K562 (cell line): ENCODE measurements at regions not wholly inside any gene's neighbourhood (a gene's known extent, or its start where the extent isn't known, plus 50 kb on each side); places are given as distances from the start of the nearest gene placed in this dataset.

Experiments
- CTCF ChIP-seq, 3 experiments: IDR thresholded peaks in 2 of 3; conservative IDR thresholded peaks in 1 of 3; 2 replicates each; pipeline ENCODE4 v1.5.1; 2011 to 2012; ENCODE audit warnings: low read length in 3 of 3, mild to moderate bottlenecking in 3 of 3, control low read depth in 2 of 3, improper control_type of control experiment in 1 of 3, inconsistent platforms in 1 of 3, low read depth in 1 of 3, mixed read lengths in 1 of 3, moderate library complexity in 1 of 3; ENCODE audit not compliant: insufficient read depth in 2 of 3
- EZH2 ChIP-seq: IDR thresholded peaks from 2 replicates; pipeline ENCODE4 v1.6.1; 2012; ENCODE audit warnings: low read depth, mild to moderate bottlenecking, inconsistent platforms, low read length, borderline replicate concordance
- FOXO4 ChIP-seq: fragments of 450-650 bp; formaldehyde crosslinking; IDR thresholded peaks from 2 replicates; pipeline ENCODE4 v1.4.0; 2020; ENCODE audit warnings: mild to moderate bottlenecking, moderate library complexity
- HNRNPLL ChIP-seq: fragments of 200-400 bp; formaldehyde crosslinking; IDR thresholded peaks from 2 replicates; pipeline ENCODE4 v1.6.1; 2017; ENCODE audit warnings: low read length, low read depth, mild to moderate bottlenecking; ENCODE audit not compliant: poor library complexity, severe bottlenecking
- MXI1 ChIP-seq: IDR thresholded peaks from 2 replicates; pipeline ENCODE4 v1.6.1; 2011; ENCODE audit warnings: low read depth, mild to moderate bottlenecking, improper control_type of control experiment, low read length
- POLR2AphosphoS5 ChIP-seq: IDR thresholded peaks from 2 replicates; pipeline ENCODE4 v1.6.1; 2011; ENCODE audit warnings: mild to moderate bottlenecking, low read depth, low read length, moderate library complexity; ENCODE audit not compliant: control insufficient read depth, insufficient read depth
- SMAD3 ChIP-seq: fragments of 450-650 bp; formaldehyde crosslinking; conservative IDR thresholded peaks from 2 replicates; pipeline ENCODE4 v1.4.0; 2020; ENCODE audit warnings: mild to moderate bottlenecking
- ZFP1 ChIP-seq: fragments of 450-650 bp; formaldehyde crosslinking; IDR thresholded peaks from 2 replicates; pipeline ENCODE4 v1.4.0; 2020; ENCODE audit warnings: mild to moderate bottlenecking, mixed read lengths
- ZKSCAN1 ChIP-seq: fragments of 150-350 bp; IDR thresholded peaks from 2 replicates; pipeline ENCODE4 v1.6.1; 2016; ENCODE audit warnings: low read depth, low read length
- TF ChIP-seq, protein P1 (sequence below): sonication (generic); IDR thresholded peaks from 2 replicates; pipeline ENCODE4 v1.6.1; 2016
- TF ChIP-seq, protein P2 (sequence below): sonication (generic); formaldehyde crosslinking; IDR thresholded peaks from 2 replicates; pipeline ENCODE4 v1.8.0; 2022; ENCODE audit warnings: mild to moderate bottlenecking, low read depth, missing genetic modification reagents

DNA sequence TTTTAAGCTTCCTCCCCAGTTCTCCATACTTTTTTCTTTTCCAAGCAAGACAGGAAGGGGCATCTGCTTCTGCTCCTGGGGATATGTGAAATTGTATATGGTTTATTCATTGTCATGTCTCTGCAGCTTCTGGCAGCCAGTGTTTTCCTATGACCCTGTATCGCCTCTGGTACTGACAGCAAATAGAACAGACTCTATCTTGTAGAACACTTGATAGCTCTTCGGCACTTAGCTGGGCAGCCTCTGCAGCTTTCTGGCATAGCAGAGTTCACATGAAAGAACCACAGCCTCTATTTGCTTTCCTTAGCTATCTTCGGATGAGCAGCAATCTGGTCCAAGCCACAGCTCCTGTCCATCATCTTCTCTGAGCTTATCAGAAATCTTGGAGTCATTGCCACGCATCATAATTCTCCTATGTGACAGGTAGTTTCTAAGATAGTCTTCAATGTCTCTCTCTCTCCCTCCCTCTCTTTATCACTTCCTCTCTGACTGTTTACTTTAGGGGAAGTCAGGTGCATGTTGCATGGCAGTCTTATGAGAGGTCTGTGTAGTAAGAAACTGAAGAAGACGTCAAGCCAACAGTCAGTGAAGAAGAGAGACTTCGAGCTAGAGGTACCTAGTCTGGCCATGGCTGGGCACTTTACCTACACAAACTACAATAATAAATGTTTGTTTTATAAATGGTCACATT, 627.7 kb upstream of the CDH2 start:
- TF ChIP-seq, protein P1, sequence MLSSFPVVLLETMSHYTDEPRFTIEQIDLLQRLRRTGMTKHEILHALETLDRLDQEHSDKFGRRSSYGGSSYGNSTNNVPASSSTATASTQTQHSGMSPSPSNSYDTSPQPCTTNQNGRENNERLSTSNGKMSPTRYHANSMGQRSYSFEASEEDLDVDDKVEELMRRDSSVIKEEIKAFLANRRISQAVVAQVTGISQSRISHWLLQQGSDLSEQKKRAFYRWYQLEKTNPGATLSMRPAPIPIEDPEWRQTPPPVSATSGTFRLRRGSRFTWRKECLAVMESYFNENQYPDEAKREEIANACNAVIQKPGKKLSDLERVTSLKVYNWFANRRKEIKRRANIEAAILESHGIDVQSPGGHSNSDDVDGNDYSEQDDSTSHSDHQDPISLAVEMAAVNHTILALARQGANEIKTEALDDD, result no peak
- TF ChIP-seq SMAD3 (no peak), ZKSCAN1 (no peak), FOXO4 (CRISPR knock-in tag) (no peak), EZH2 (no peak), CTCF (IDR thresholded peaks at IDR 0.05 in 2 of 3, conservative IDR thresholded peaks at IDR 0.05 in 1 of 3; ENCODE audit: insufficient read depth in 2 of 3, low read depth in 1 of 3, low read length in 3 of 3) (no peak), ZFP1 (CRISPR knock-in tag) (no peak), HNRNPLL (no peak), POLR2AphosphoS5 (no peak), MXI1 (no peak)
- TF ChIP-seq, protein P2, sequence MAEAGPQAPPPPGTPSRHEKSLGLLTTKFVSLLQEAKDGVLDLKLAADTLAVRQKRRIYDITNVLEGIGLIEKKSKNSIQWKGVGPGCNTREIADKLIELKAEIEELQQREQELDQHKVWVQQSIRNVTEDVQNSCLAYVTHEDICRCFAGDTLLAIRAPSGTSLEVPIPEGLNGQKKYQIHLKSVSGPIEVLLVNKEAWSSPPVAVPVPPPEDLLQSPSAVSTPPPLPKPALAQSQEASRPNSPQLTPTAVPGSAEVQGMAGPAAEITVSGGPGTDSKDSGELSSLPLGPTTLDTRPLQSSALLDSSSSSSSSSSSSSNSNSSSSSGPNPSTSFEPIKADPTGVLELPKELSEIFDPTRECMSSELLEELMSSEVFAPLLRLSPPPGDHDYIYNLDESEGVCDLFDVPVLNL (CRISPR knock-in tag), result no peak
